CD8-positive, alpha-beta memory T cell (primary cell): ENCODE measurements at regions not wholly inside any gene's neighbourhood (a gene's known extent, or its start where the extent isn't known, plus 50 kb on each side); places are given as distances from the start of the nearest gene placed in this dataset.

Source experiments
- CTCF ChIA-PET: fragments of 350-600 bp; sonication (Branson Sonifier 250); formaldehyde crosslinking; loops from one replicate; lab custom pipeline; 2021; ENCODE audit warnings: antibody characterized with exemption; lab: Charles Lee
- POLR2A ChIA-PET: fragments of 350-600 bp; sonication (Branson Sonifier 250); formaldehyde crosslinking; loops from one replicate; lab custom pipeline; 2021; ENCODE audit warnings: antibody characterized with exemption; lab: Charles Lee
- DNase-seq, 5 donors: peaks; one replicate each; pipeline versions ENCODE4 v3.0.0 to v3.0.0-alpha.2; 2020 to 2022; ENCODE audit warnings: mixed read lengths in 1 of 5
- H3K27ac ChIP-seq: one replicate; pipeline ENCODE4 v1.7.0; 2013; ENCODE audit warnings: low read depth, mild to moderate bottlenecking, low read length, moderate library complexity
- H3K27me3 ChIP-seq: 2 replicates; pipeline ENCODE4 v1.7.0; 2013; ENCODE audit warnings: low read length, mild to moderate bottlenecking; ENCODE audit not compliant: insufficient read depth, poor library complexity, severe bottlenecking
- H3K36me3 ChIP-seq: 2 replicates; pipeline ENCODE4 v1.7.0; 2013; ENCODE audit warnings: mild to moderate bottlenecking, low read length, moderate library complexity; ENCODE audit not compliant: insufficient read depth
- H3K4me1 ChIP-seq: 2 replicates; pipeline ENCODE4 v1.7.0; 2013; ENCODE audit warnings: mild to moderate bottlenecking, low read length, moderate library complexity; ENCODE audit not compliant: insufficient read depth
- H3K4me3 ChIP-seq: 2 replicates; pipeline ENCODE4 v1.7.0; 2013; ENCODE audit warnings: mild to moderate bottlenecking, low read length
- H3K9me3 ChIP-seq: 2 replicates; pipeline ENCODE4 v1.7.0; 2013; ENCODE audit warnings: mild to moderate bottlenecking, low read length
- H3K27ac Mint-ChIP-seq, 8 donors: one replicate each; pipeline ENCODE4 v1.8.0; 2020 to 2021; ENCODE audit warnings: mixed read lengths in 8 of 8, mild to moderate bottlenecking in 6 of 8, inconsistent platforms in 3 of 8, moderate library complexity in 3 of 8
- H3K27me3 Mint-ChIP-seq, 2 donors: one replicate each; pipeline ENCODE4 v1.8.0; 2020 to 2021; ENCODE audit warnings: mixed read lengths in 2 of 2, mild to moderate bottlenecking in 1 of 2, moderate library complexity in 1 of 2
- H3K36me3 Mint-ChIP-seq, 3 donors: one replicate each; pipeline ENCODE4 v1.8.0; 2020 to 2021; ENCODE audit warnings: mixed read lengths in 3 of 3, inconsistent platforms in 1 of 3, mild to moderate bottlenecking in 1 of 3
- H3K4me1 Mint-ChIP-seq, 3 donors: one replicate each; pipeline ENCODE4 v1.8.0; 2020 to 2021; ENCODE audit warnings: mixed read lengths in 3 of 3, inconsistent platforms in 1 of 3, mild to moderate bottlenecking in 1 of 3
- H3K4me3 Mint-ChIP-seq, 7 donors: one replicate each; pipeline ENCODE4 v1.8.0; 2020 to 2021; ENCODE audit warnings: mixed read lengths in 7 of 7, mild to moderate bottlenecking in 6 of 7, moderate library complexity in 4 of 7, inconsistent platforms in 2 of 7
- H3K9me3 Mint-ChIP-seq, 5 donors: one replicate each; pipeline ENCODE4 v1.8.0; 2020 to 2022; ENCODE audit warnings: mixed read lengths in 5 of 5, mild to moderate bottlenecking in 3 of 5, moderate library complexity in 2 of 5, inconsistent platforms in 1 of 5

GRCh38 chr5:145242551-145242950, 592.6 kb downstream of the PRELID2 start:
- Histone ChIP-seq H3K27ac (no peak overlapping the region), H3K4me1 (no peaks in the 10 kb centered on the region), H3K36me3 (no peaks in the 10 kb centered on the region), H3K27me3 (no peaks in the 10 kb centered on the region), H3K4me3 (no peak overlapping the region), H3K9me3 (no peaks in the 10 kb centered on the region)
- no peaks in the 10 kb centered on the region for H3K27me3 Mint-ChIP-seq
- H3K27ac Mint-ChIP-seq, result no peak overlapping the region
- ChIA-PET CTCF (no interaction called here), POLR2A (no interaction called here)
- no peaks in the 10 kb centered on the region for H3K36me3 Mint-ChIP-seq
- no peak for DNase-seq
- no peaks in the 10 kb centered on the region for H3K4me1 Mint-ChIP-seq
- H3K4me3 Mint-ChIP-seq, result no peak overlapping the region
- H3K9me3 Mint-ChIP-seq, result peaks cover 0 to 17% (median 3%) of the 10 kb centered on the region in 5 donors

GRCh38 chr5:145237843-145238242, 597.3 kb downstream of the PRELID2 start:
- no peaks in the 10 kb centered on the region for H3K9me3 ChIP-seq
- ChIA-PET CTCF (no interaction called here), POLR2A (no interaction called here)
- H3K27ac ChIP-seq, result no peak overlapping the region
- DNase-seq, result no peak
- Mint-ChIP-seq H3K4me1 (no peaks in the 10 kb centered on the region), H3K27me3 (no peaks in the 10 kb centered on the region), H3K4me3 (no peak overlapping the region), H3K27ac (no peak overlapping the region), H3K36me3 (no peaks in the 10 kb centered on the region), H3K9me3 (peaks cover 0 to 12% (median 3%) of the 10 kb centered on the region in 5 donors)
- H3K4me3 ChIP-seq, result no peak overlapping the region
- H3K4me1 ChIP-seq, result no peaks in the 10 kb centered on the region
- no peaks in the 10 kb centered on the region for H3K36me3 ChIP-seq
- no peaks in the 10 kb centered on the region for H3K27me3 ChIP-seq

GRCh38 chr5:145236983-145237382, 598.2 kb downstream of the PRELID2 start:
- no peak overlapping the region for H3K4me3 ChIP-seq
- Mint-ChIP-seq H3K4me3 (no peak overlapping the region), H3K27me3 (no peaks in the 10 kb centered on the region), H3K4me1 (no peaks in the 10 kb centered on the region), H3K9me3 (peaks cover 0 to 12% (median 3%) of the 10 kb centered on the region in 5 donors), H3K36me3 (no peaks in the 10 kb centered on the region), H3K27ac (no peak overlapping the region)
- H3K4me1 ChIP-seq, result no peaks in the 10 kb centered on the region
- H3K27ac ChIP-seq, result no peak overlapping the region
- H3K27me3 ChIP-seq, result no peaks in the 10 kb centered on the region
- no peaks in the 10 kb centered on the region for H3K9me3 ChIP-seq
- CTCF ChIA-PET, result no interaction called here
- H3K36me3 ChIP-seq, result no peaks in the 10 kb centered on the region
- DNase-seq, result no peak
- POLR2A ChIA-PET, result no interaction called here

- ChIA-PET POLR2A (no interaction called here), CTCF (no interaction called here)
- H3K27me3 ChIP-seq, result no peaks in the 10 kb centered on the region
These were observed 599.0 kb downstream of the PRELID2 start for GRCh38 chr5:145236127-145236526.

GRCh38 chr5:145233461-145233860, 601.7 kb downstream of the PRELID2 start:
- Histone ChIP-seq H3K4me1 (no peaks in the 10 kb centered on the region), H3K36me3 (no peaks in the 10 kb centered on the region), H3K4me3 (no peak overlapping the region), H3K27ac (no peak overlapping the region), H3K27me3 (no peaks in the 10 kb centered on the region), H3K9me3 (no peaks in the 10 kb centered on the region)
- POLR2A ChIA-PET, result no interaction called here
- Mint-ChIP-seq H3K9me3 (peaks cover 0 to 13% (median 2%) of the 10 kb centered on the region in 5 donors), H3K36me3 (no peaks in the 10 kb centered on the region), H3K27me3 (no peaks in the 10 kb centered on the region), H3K27ac (no peak overlapping the region), H3K4me1 (no peaks in the 10 kb centered on the region), H3K4me3 (no peak overlapping the region)
- no peak for DNase-seq
- CTCF ChIA-PET, result no interaction called here

More at GRCh38 chr5:145236127-145236526, 599.0 kb downstream of the PRELID2 start:
- no peaks in the 10 kb centered on the region for H3K4me1 ChIP-seq
- H3K4me3 ChIP-seq, result no peak overlapping the region
- no peak for DNase-seq
- no peak overlapping the region for H3K4me3 Mint-ChIP-seq
- H3K36me3 ChIP-seq, result no peaks in the 10 kb centered on the region
- no peaks in the 10 kb centered on the region for H3K27me3 Mint-ChIP-seq
- peaks cover 0 to 8% (median 3%) of the 10 kb centered on the region in 5 donors for H3K9me3 Mint-ChIP-seq
- no peaks in the 10 kb centered on the region for H3K36me3 Mint-ChIP-seq
- H3K9me3 ChIP-seq, result no peaks in the 10 kb centered on the region
- H3K4me1 Mint-ChIP-seq, result no peaks in the 10 kb centered on the region
- H3K27ac Mint-ChIP-seq, result no peak overlapping the region
- no peak overlapping the region for H3K27ac ChIP-seq

- H3K27me3 ChIP-seq, result no peaks in the 10 kb centered on the region
- Mint-ChIP-seq H3K36me3 (no peaks in the 10 kb centered on the region), H3K4me1 (no peaks in the 10 kb centered on the region), H3K9me3 (peaks cover 0 to 17% (median 3%) of the 10 kb centered on the region in 5 donors), H3K27me3 (no peaks in the 10 kb centered on the region), H3K4me3 (no peak overlapping the region), H3K27ac (no peak overlapping the region)
- H3K9me3 ChIP-seq, result no peaks in the 10 kb centered on the region
- H3K27ac ChIP-seq, result no peak overlapping the region
- no peak overlapping the region for H3K4me3 ChIP-seq
- no peaks in the 10 kb centered on the region for H3K36me3 ChIP-seq
- CTCF ChIA-PET, result interaction anchor here (0.6 kb wide), 1 partner anchor 125 kb away, joined by 4 read pairs; no protein-coding TSS in a partner anchor
- no peaks in the 10 kb centered on the region for H3K4me1 ChIP-seq
- DNase-seq, result no peak
- POLR2A ChIA-PET, result no interaction called here
These were observed 604.4 kb downstream of the PRELID2 start for GRCh38 chr5:145230781-145231180.

GRCh38 chr5:145228564-145228963, 606.6 kb downstream of the PRELID2 start:
- H3K9me3 Mint-ChIP-seq, result peaks cover 0 to 12% (median 3%) of the 10 kb centered on the region in 5 donors
- H3K27ac Mint-ChIP-seq, result no peak overlapping the region
- no peaks in the 10 kb centered on the region for H3K36me3 Mint-ChIP-seq
- CTCF ChIA-PET, result no interaction called here
- DNase-seq, result no peak
- no peaks in the 10 kb centered on the region for H3K36me3 ChIP-seq
- H3K4me1 Mint-ChIP-seq, result no peaks in the 10 kb centered on the region
- no peaks in the 10 kb centered on the region for H3K27me3 ChIP-seq
- no peak overlapping the region for H3K4me3 ChIP-seq
- H3K27ac ChIP-seq, result no peak overlapping the region
- H3K9me3 ChIP-seq, result no peaks in the 10 kb centered on the region
- H3K4me3 Mint-ChIP-seq, result no peak overlapping the region
- no peaks in the 10 kb centered on the region for H3K27me3 Mint-ChIP-seq
- POLR2A ChIA-PET, result no interaction called here
- H3K4me1 ChIP-seq, result no peaks in the 10 kb centered on the region

- no peak overlapping the region for H3K4me3 ChIP-seq
- Mint-ChIP-seq H3K36me3 (no peaks in the 10 kb centered on the region), H3K4me3 (no peak overlapping the region), H3K9me3 (peaks cover 0 to 10% (median 3%) of the 10 kb centered on the region in 5 donors), H3K4me1 (no peaks in the 10 kb centered on the region), H3K27me3 (no peaks in the 10 kb centered on the region), H3K27ac (no peak overlapping the region)
- no peak overlapping the region for H3K27ac ChIP-seq
- ChIA-PET CTCF (no interaction called here), POLR2A (no interaction called here)
- DNase-seq, result no peak
- no peaks in the 10 kb centered on the region for H3K27me3 ChIP-seq
- no peaks in the 10 kb centered on the region for H3K9me3 ChIP-seq
- H3K4me1 ChIP-seq, result no peaks in the 10 kb centered on the region
- no peaks in the 10 kb centered on the region for H3K36me3 ChIP-seq
These were observed 607.3 kb downstream of the PRELID2 start for GRCh38 chr5:145227881-145228280.

- Histone ChIP-seq H3K36me3 (no peaks in the 10 kb centered on the region), H3K4me3 (no peak overlapping the region), H3K27ac (no peak overlapping the region), H3K9me3 (no peaks in the 10 kb centered on the region), H3K27me3 (no peaks in the 10 kb centered on the region), H3K4me1 (no peaks in the 10 kb centered on the region)
- Mint-ChIP-seq H3K27me3 (no peaks in the 10 kb centered on the region), H3K9me3 (peaks cover 0 to 9% (median 3%) of the 10 kb centered on the region in 5 donors), H3K36me3 (no peaks in the 10 kb centered on the region), H3K27ac (no peak overlapping the region), H3K4me1 (no peaks in the 10 kb centered on the region), H3K4me3 (no peak overlapping the region)
- no peak for DNase-seq
- ChIA-PET CTCF (no interaction called here), POLR2A (no interaction called here)
These were observed 608.4 kb downstream of the PRELID2 start for GRCh38 chr5:145226726-145227125.
